HL-60/S4 treated with phorbol 12-myristate 13-acetate at 8.2 ng/mL for 4 days and 3 days (cell line): ENCODE measurements at regions not wholly inside any gene's neighbourhood (a gene's known extent, or its start where the extent isn't known, plus 50 kb on each side); places are given as distances from the start of the nearest gene placed in this dataset.

Source experiments
- in situ Hi-C: fragments of 300-500 bp; cut with MboI; formaldehyde crosslinking; loops from 2 replicates; pipeline ENCODE4 v1.15.0; 2022; ENCODE audit warnings: low sequenced_read_pairs

DNA sequence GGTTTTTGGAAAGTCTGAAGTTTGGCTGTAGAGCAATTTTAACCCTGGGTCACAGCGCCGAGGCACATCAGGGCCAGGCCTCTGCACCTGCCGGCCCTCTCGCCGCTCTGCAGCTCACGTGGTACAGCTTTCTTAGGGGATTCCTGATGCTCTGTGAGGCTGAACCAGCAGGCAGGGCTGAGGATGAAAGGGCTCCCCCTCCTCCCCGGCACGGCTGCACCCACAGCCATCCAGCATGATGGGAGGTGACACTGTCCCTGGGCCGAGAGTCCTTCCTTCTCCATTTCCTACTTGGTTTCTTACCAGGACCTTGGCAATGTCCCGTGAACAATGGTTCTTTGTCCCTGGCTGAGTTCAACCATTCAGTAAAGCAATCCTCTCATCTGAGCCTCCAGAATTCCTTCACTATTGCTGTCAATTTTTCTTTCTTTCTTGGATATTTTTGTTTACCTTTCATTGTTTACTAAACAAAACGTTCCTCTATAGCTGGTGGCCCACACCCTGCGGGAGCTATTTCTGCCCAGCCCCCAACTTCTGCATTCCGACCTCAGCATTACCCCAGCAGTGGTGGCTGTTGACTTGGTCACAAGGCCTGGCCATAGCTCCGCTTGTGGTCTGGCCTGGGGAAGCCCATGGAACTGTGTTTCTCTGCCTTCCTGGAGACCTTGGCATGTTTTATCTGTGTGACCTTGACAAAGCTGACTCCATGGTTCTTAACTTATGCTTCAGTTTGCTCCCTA, 172.8 kb upstream of the B3GAT1 start:
- in situ Hi-C loops: no loop called here

GRCh38 chr11:134584001-134584561, 172.0 kb upstream of the B3GAT1 start:
- in situ Hi-C loops: no loop called here

DNA sequence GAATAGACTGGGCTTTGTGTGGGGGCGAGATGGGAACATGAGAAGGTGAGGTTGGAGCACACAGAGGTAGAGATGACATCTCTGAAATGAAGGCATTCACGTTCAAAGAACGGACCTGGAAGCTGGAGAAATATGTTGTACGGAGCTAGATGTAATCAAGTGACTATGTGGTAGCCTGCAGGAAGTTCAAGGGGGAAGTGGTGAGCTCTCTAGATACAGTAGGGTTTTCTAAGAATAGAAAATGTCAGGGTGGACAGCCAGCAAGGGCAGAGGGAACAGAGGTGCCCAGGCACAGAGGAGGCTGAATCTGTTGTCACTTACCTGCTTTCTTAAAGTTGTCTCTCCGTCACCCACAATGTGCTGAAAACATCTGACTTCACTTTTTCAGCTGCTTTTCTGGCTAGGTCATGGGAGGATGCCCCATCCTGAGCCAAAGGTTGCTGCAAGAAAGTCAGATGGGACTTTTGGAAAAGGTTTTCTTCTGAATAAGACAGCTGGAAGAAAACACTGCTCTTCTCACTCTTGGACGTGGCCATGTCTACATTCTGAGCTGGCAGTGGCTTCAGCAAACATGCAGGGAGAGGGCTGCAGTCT, 171.5 kb upstream of the B3GAT1 start:
- in situ Hi-C loops: no loop called here

GRCh38 chr11:134582770-134583095, 170.7 kb upstream of the B3GAT1 start:
- in situ Hi-C loops: no loop called here

DNA sequence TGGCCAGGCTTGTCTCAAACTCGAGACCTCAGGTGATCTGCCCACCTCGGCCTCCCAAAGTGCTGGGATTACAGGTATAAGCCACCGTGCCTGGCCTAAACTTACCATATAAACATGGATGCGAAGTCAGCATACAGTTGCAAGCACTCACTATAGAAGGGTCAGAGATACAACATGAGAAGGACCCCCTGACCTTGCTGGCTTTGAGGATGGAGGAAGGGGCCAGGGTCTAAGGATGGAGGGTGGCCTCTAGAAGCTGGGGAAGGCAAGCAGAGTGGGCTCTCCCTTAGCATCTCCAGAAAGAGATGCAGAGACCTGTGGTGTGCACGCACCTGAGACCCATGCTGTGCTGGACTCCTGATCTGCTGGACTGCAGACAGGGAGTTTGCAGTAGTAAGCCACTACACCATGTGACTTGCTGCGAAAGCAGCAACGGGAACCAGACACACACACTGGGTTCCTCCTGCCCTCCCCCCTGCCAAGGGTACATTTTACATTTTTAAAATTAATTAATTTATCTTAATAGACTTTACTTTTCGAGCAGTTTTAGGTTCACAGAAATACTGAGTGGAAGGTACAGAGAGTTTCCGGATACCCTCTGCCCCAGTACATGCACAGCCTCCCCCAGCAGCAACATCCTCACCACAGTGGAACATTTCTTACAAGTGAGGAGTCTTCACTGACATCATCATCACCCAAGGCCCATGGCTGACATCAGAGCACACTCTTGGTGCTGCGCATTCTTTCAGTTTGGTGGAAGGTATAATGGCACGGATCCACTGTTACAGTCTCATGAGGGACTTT, 170.1 kb upstream of the B3GAT1 start:
- in situ Hi-C loops: no loop called here

GRCh38 chr11:134581121-134581626, 169.1 kb upstream of the B3GAT1 start:
- in situ Hi-C loops: no loop called here

DNA sequence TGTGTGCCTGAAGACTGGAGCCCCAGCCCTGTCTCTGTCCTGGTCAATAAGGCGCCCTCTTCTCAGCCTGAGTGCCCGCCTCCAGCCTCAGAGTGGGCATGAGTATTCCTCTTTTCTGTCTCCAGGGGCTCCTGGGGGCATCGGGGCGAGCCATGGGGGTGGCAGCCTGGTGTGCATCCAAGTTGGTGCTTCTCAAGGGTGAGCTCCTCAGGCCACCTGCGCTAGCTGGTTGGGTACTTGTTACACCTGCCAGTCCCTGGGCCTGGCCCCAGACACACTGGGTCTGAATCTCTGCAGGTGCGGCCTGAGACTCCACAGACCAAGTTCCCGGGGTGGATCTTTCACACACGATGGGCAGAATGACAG, 168.6 kb upstream of the B3GAT1 start:
- in situ Hi-C loops: no loop called here

GRCh38 chr11:134579724-134580609, 167.9 kb upstream of the B3GAT1 start:
- in situ Hi-C loops: no loop called here

GRCh38 chr11:134578807-134579723, 167.0 kb upstream of the B3GAT1 start:
- in situ Hi-C loops: no loop called here

DNA sequence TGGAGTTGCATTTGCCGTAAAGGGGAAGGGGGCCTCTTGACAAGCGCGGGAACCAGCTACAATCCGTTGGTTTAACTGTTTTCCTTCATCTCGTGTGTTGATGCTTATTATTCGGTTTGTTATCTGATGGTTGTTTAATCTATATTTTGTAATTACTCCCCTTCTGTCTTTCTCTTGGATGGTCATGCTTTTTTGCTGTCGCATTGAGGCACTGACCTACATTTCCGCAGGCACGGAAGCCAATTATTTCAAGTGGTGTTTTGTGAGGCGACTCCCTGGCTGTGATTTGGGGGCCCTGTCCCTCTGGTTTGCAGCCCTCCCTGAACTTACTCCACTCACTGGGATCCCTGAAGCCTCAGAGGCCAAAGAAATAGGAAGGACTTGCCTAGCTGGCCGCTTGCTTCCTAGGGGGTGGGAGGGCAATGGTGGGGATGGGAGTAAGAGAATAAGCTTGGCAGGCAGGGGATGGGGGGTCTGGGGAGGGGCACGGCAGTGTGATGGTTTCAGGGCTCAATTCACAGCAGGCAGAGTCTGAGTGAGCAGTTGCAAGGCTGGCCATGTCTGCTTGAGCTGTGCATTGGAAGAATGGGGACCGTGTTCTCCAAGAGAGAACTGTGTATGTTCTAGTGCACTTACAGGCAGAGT, 165.8 kb upstream of the B3GAT1 start:
- in situ Hi-C loops: no loop called here

GRCh38 chr11:134576721-134577171, 164.7 kb upstream of the B3GAT1 start:
- in situ Hi-C loops: no loop called here

DNA sequence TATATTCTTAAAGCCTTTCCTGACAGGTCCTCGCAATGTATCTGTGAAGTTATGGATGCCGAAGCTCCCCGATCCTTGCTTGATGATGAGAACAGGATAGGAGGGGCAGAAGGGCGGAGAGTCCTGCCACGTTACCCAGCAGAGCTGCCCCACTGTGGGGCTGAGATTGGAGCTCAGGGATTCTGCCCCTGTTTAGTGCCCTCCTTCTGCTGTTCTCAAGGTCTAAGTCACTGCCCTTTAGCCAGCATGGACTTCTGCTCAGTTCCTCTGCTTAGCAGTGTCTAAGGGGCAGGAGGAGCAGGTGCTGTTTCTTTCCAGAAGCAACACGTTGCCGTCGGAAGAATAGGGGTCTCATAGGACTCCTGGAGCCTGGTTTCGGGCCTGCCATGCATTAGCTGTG, 164.2 kb upstream of the B3GAT1 start:
- in situ Hi-C loops: no loop called here

DNA sequence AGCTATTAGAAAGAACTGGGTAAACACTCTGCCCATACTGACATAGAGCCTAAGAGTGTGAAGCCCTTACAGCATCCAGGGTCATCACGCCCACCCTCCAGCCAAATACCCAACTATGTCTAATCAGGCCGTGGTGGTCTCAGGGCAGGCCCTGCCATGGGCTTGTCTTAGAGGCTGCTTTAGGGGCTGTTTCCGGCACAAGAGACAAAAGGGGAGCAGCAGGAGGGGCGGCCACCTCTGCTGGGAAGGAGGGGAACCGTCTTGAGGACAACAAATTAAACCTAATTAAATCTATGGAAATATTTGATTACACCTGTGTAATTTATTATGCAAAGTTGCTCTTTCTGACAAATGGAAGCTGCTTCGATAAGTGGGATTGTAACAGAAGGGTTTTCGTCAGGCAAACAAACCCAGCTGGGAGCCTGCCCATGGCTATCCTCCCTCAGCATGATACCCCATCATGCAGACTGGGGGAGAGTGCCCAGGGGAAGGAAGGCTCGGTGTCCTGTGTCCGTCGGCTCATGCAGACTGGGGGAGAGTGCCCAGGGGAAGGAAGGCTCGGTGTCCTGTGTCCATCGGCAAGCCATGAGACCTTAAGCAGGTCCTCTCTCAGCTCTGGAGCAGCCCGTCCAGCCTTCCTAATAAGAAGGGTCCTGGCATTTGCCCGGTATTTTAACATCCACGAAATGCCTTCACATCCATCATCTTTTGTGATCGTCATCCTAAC, 163.6 kb upstream of the B3GAT1 start:
- in situ Hi-C loops: no loop called here

DNA sequence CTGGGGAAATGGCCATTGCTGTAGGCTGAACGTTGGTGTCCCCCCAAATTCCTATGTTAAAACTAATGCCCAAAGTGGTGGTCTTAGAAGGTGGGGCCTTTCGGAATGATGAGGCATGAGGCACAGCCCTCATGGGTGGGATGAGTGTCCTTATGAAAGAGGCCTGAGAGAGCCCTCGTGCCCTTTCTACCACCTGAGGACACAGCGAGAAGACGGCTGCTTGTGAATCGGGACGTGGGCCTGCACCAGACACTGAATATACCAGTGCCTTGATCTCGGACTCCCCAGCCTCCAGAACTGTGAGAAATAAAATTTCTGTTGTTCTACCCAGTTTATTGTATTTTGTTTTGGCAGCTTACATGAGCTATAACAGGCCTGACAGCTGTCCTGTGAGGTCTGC, 162.9 kb upstream of the B3GAT1 start:
- in situ Hi-C loops: loop anchor here (25.0 kb wide), 1 partner anchor 113 kb away; no protein-coding TSS in a partner anchor

DNA sequence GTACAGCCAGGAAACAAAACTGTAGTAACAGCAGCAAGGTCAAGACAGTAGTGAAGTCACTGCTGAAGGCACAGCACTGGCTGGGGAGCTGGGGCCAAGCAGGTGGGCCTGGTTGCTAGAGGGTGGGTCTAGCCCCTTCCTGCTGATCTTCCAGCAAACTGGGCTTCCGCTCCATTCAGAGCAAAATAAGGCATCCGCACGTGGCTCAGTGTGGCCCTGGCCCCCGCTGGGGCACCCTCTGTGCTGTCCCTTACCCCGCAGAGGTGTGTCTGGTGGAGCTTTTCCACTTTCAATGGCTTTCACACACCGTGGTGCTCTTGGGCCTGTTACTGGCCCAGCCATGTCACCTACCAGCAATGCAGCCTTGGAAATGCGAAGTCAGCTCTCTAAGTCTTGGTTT, 162.4 kb upstream of the B3GAT1 start:
- in situ Hi-C loops: loop anchor here (25.0 kb wide), 1 partner anchor 112 kb away; no protein-coding TSS in a partner anchor

DNA sequence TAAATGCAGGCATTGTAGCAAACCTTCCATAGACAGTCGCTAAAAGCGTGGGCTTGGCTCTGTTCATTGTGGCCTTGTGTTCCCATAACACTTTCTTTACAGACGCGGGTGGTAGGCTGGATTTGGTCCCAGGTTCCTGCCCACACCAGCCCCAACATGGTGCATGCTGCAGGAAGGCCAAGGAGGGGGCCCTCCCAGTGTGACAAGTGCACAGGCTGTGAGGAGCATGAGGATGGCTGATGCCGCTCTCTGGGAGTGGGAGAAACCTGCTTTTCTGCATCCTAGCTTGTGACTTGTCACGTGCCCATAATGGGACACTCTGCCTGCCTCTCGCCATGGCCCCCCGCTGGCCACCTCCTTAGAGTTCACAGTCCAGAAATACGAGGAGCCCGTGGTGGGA, 161.8 kb upstream of the B3GAT1 start:
- in situ Hi-C loops: loop anchor here (25.0 kb wide), 1 partner anchor 112 kb away; no protein-coding TSS in a partner anchor

- in situ Hi-C loops: loop anchor here (25.0 kb wide), 1 partner anchor 111 kb away; no protein-coding TSS in a partner anchor
Measured at GRCh38 chr11:134572741-134573675, 161.0 kb upstream of the B3GAT1 start.
